WTC11 (cell line): ENCODE measurements at regions not wholly inside any gene's neighbourhood (a gene's known extent, or its start where the extent isn't known, plus 50 kb on each side); places are given as distances from the start of the nearest gene placed in this dataset.

Source experiments
- ATAC-seq: fragments of 200-7000 bp; cut with Tn5 transposase; 2 replicates; pipeline ENCODE4 v1.10.0; 2021; ENCODE audit warnings: mild to moderate bottlenecking, moderate library complexity
- CTCF ChIA-PET: fragments of 300-600 bp; sonication (Branson Sonifier 250); formaldehyde crosslinking; loops from one replicate; lab custom pipeline; 2021; ENCODE audit warnings: antibody characterized with exemption; lab: Charles Lee
- POLR2A ChIA-PET: fragments of 350-600 bp; sonication (Branson Sonifier 250); formaldehyde crosslinking; loops from one replicate; lab custom pipeline; 2021; ENCODE audit warnings: antibody characterized with exemption; lab: Charles Lee
- DNase-seq: peaks from one replicate; pipeline ENCODE4 v3.0.0; 2021; ENCODE audit warnings: low spot score
- H3K27ac Mint-ChIP-seq: 2 replicates; pipeline ENCODE4 v1.8.0; 2021; ENCODE audit warnings: mixed read lengths
- H3K27me3 Mint-ChIP-seq: 2 replicates; pipeline ENCODE4 v1.8.0; 2021; ENCODE audit warnings: low read depth, mild to moderate bottlenecking, moderate library complexity, mixed read lengths
- H3K36me3 Mint-ChIP-seq: 2 replicates; pipeline ENCODE4 v1.8.0; 2021; ENCODE audit warnings: mixed read lengths
- H3K4me1 Mint-ChIP-seq: 2 replicates; pipeline ENCODE4 v1.8.0; 2022; ENCODE audit warnings: mixed read lengths
- H3K4me3 Mint-ChIP-seq: 2 replicates; pipeline ENCODE4 v1.8.0; 2021; ENCODE audit warnings: mild to moderate bottlenecking, moderate library complexity, mixed read lengths
- H3K9me3 Mint-ChIP-seq: 2 replicates; pipeline ENCODE4 v1.8.0; 2021; ENCODE audit warnings: mixed read lengths
- E2F1 ChIP-seq: sonication (generic); formaldehyde crosslinking; IDR thresholded peaks from 2 replicates; pipeline ENCODE4 v1.8.0; 2022; ENCODE audit warnings: mild to moderate bottlenecking, missing genetic modification reagents
- FOXK1 ChIP-seq: sonication (generic); formaldehyde crosslinking; IDR thresholded peaks from 2 replicates; pipeline ENCODE4 v1.8.0; 2022; ENCODE audit warnings: mild to moderate bottlenecking, moderate library complexity, missing genetic modification reagents
- HMGA2 ChIP-seq: fragments of 250-450 bp; sonication (Bioruptor Pico); IDR thresholded peaks from 2 replicates; pipeline ENCODE4 v1.4.0; 2021; ENCODE audit warnings: mild to moderate bottlenecking, moderate library complexity
- IRF2 ChIP-seq: sonication (generic); formaldehyde crosslinking; IDR thresholded peaks from 2 replicates; pipeline ENCODE4 v1.8.0; 2022; ENCODE audit warnings: low read depth, missing genetic modification reagents, borderline replicate concordance
- MLX ChIP-seq: sonication (generic); formaldehyde crosslinking; IDR thresholded peaks from 2 replicates; pipeline ENCODE4 v1.8.1; 2023; ENCODE audit warnings: mild to moderate bottlenecking, missing genetic modification reagents, moderate library complexity
- MXD4 ChIP-seq: fragments of 250-450 bp; sonication (Bioruptor Pico); IDR thresholded peaks from 2 replicates; pipeline ENCODE4 v1.8.0; 2021; ENCODE audit warnings: mild to moderate bottlenecking, moderate library complexity, borderline replicate concordance
- PRDM15 ChIP-seq: sonication (generic); formaldehyde crosslinking; IDR thresholded peaks from 2 replicates; pipeline ENCODE4 v1.8.0; 2022; ENCODE audit warnings: missing genetic modification reagents
- SMAD3 ChIP-seq: sonication (generic); formaldehyde crosslinking; IDR thresholded peaks from 2 replicates; pipeline ENCODE4 v1.8.0; 2022; ENCODE audit warnings: missing genetic modification reagents, mild to moderate bottlenecking, borderline replicate concordance
- SOX15 ChIP-seq: fragments of 250-450 bp; sonication (Bioruptor Pico); IDR thresholded peaks from 2 replicates; pipeline ENCODE4 v1.9.0; 2021; ENCODE audit warnings: mild to moderate bottlenecking
- STAT6 ChIP-seq: sonication (generic); formaldehyde crosslinking; conservative IDR thresholded peaks from 2 replicates; pipeline ENCODE4 v1.8.1; 2023; ENCODE audit warnings: mild to moderate bottlenecking, low read depth, missing genetic modification reagents, moderate library complexity
- TP53 ChIP-seq: sonication (generic); formaldehyde crosslinking; IDR thresholded peaks from 2 replicates; pipeline ENCODE4 v1.8.1; 2023; ENCODE audit warnings: mild to moderate bottlenecking, missing genetic modification reagents
- ZBTB21 ChIP-seq: sonication (generic); formaldehyde crosslinking; IDR thresholded peaks from 2 replicates; pipeline ENCODE4 v1.8.1; 2023; ENCODE audit warnings: mild to moderate bottlenecking, missing genetic modification reagents, borderline replicate concordance
- ZNF121 ChIP-seq: sonication (generic); formaldehyde crosslinking; IDR thresholded peaks from 2 replicates; pipeline ENCODE4 v1.8.0; 2023; ENCODE audit warnings: missing genetic modification reagents
- ZNF219 ChIP-seq: sonication (generic); formaldehyde crosslinking; IDR thresholded peaks from 2 replicates; pipeline ENCODE4 v1.8.0; 2023; ENCODE audit warnings: missing genetic modification reagents, mild to moderate bottlenecking, borderline replicate concordance
- ZNF423 ChIP-seq: fragments of 250-450 bp; sonication (Bioruptor Pico); IDR thresholded peaks from 2 replicates; pipeline ENCODE4 v2.1.2; 2022; ENCODE audit warnings: mild to moderate bottlenecking, moderate library complexity
- ZNF425 ChIP-seq: fragments of 250-450 bp; sonication (Bioruptor Pico); conservative IDR thresholded peaks from 2 replicates; pipeline ENCODE4 v1.9.0; 2021; ENCODE audit warnings: mild to moderate bottlenecking
- ZNF532 ChIP-seq: fragments of 250-450 bp; sonication (Bioruptor Pico); IDR thresholded peaks from 2 replicates; pipeline ENCODE4 v1.9.0; 2021; ENCODE audit warnings: mild to moderate bottlenecking, borderline replicate concordance
- ZNF671 ChIP-seq: fragments of 250-450 bp; sonication (Bioruptor Pico); IDR thresholded peaks from 2 replicates; pipeline ENCODE4 v1.8.0; 2021; ENCODE audit warnings: mild to moderate bottlenecking
- ZSCAN18 ChIP-seq: fragments of 250-450 bp; sonication (Bioruptor Pico); IDR thresholded peaks from 2 replicates; pipeline ENCODE4 v2.1.2; 2022; ENCODE audit warnings: mild to moderate bottlenecking, moderate library complexity

GRCh38 chr1:81738875-81739274, 61.9 kb upstream of the ADGRL2 start:
- ChIA-PET POLR2A (no interaction called here), CTCF (no interaction called here)
- 0 out of 2 replicates have a peak overlapping the region, but pooled peaks have one; percentile 28 for H3K27ac Mint-ChIP-seq
- no peak overlapping the region for H3K4me3 Mint-ChIP-seq
- ATAC-seq = no peak
- no peaks in the 10 kb centered on the region for H3K36me3 Mint-ChIP-seq
- DNase-seq = no peak
- H3K4me1 Mint-ChIP-seq = peaks cover 5% of the 10 kb centered on the region
- no peak for TF ChIP-seq IRF2 (CRISPR knock-in tag)
- no peak for TF ChIP-seq FOXK1
- TF ChIP-seq MLX (CRISPR knock-in tag) = no peak
- TF ChIP-seq ZNF219 (CRISPR knock-in tag) = no peak
- no peak for TF ChIP-seq HMGA2
- no peak for TF ChIP-seq TP53 (CRISPR knock-in tag)
- TF ChIP-seq STAT6 = no peak
- TF ChIP-seq ZNF425 (CRISPR knock-in tag) = no peak
- TF ChIP-seq ZBTB21 (CRISPR knock-in tag) = no peak
- H3K9me3 Mint-ChIP-seq = no peaks in the 10 kb centered on the region
- H3K27me3 Mint-ChIP-seq = no peaks in the 10 kb centered on the region

GRCh38 chr1:81733480-81733879, 67.3 kb upstream of the ADGRL2 start:
- peak overlapping the region; percentile 50 for H3K27ac Mint-ChIP-seq
- POLR2A ChIA-PET = no interaction called here
- TF ChIP-seq ZSCAN18 (no peak), MXD4 (no peak), SMAD3 (CRISPR knock-in tag) (no peak), ZNF671 (no peak), PRDM15 (no peak), ZNF423 (no peak), SOX15 (CRISPR knock-in tag) (no peak), IRF2 (CRISPR knock-in tag) (no peak), E2F1 (CRISPR knock-in tag) (no peak), ZNF121 (CRISPR knock-in tag) (no peak), ZNF532 (CRISPR knock-in tag) (no peak)

More at GRCh38 chr1:81733480-81733879, 67.3 kb upstream of the ADGRL2 start:
- Mint-ChIP-seq H3K9me3 (no peaks in the 10 kb centered on the region), H3K4me1 (peaks cover 26% of the 10 kb centered on the region), H3K27me3 (no peaks in the 10 kb centered on the region), H3K4me3 (no peak overlapping the region), H3K36me3 (no peaks in the 10 kb centered on the region)
- peak; percentile 84 for ATAC-seq
- no peak for DNase-seq
- CTCF ChIA-PET = no interaction called here
